Sigmoid colon (tissue), 6 donors: ENCODE measurements at regions not wholly inside any gene's neighbourhood (a gene's known extent, or its start where the extent isn't known, plus 50 kb on each side); places are given as distances from the start of the nearest gene placed in this dataset.

Experiments used
- DNase-seq: peaks from one replicate; pipeline ENCODE4 v3.0.0-alpha.2; 2019
- H3K27ac ChIP-seq, 4 donors: fragments of 200-600 bp; sonication (generic); one replicate each; pipeline ENCODE4 v1.5.1; 2016 to 2019; ENCODE audit warnings: mild to moderate bottlenecking in 1 of 4
- H3K27me3 ChIP-seq, 3 donors: fragments of 200-600 bp; sonication (generic); one replicate each; pipeline ENCODE4 v1.5.1; 2019; ENCODE audit warnings: mild to moderate bottlenecking in 1 of 3
- H3K36me3 ChIP-seq, 4 donors: fragments of 200-600 bp; sonication (generic); one replicate each; pipeline ENCODE4 v1.5.1; 2016 to 2019
- H3K4me1 ChIP-seq, 4 donors: fragments of 200-600 bp; sonication (generic); one replicate each; pipeline ENCODE4 v1.5.1; 2017 to 2019
- H3K4me3 ChIP-seq, 4 donors: fragments of 200-600 bp; sonication (generic); one replicate each; pipeline ENCODE4 v1.5.1; 2017 to 2019; ENCODE audit warnings: mild to moderate bottlenecking in 2 of 4, moderate library complexity in 1 of 4
- H3K9me3 ChIP-seq, 4 donors: fragments of 200-600 bp in 3 of 4; sonication (generic) in 3 of 4; one replicate each; pipeline versions ENCODE4 v1.5.1 to v1.6.1; 2013 to 2019
- CTCF ChIP-seq, 4 experiments: fragments of 450-650 bp in 3 of 4; fragments of 200-600 bp in 1 of 4; IDR thresholded peaks; one replicate each; pipeline ENCODE4 v1.5.1; 2016 to 2019; ENCODE audit warnings: antibody characterized with exemption in 4 of 4, mild to moderate bottlenecking in 3 of 4, moderate library complexity in 2 of 4
- EP300 ChIP-seq, 4 donors: sonication (generic); formaldehyde crosslinking; IDR thresholded peaks; one replicate each; pipeline ENCODE4 v1.6.1; 2017; ENCODE audit warnings: antibody characterized with exemption in 4 of 4
- POLR2A ChIP-seq, 2 donors: fragments of 450-650 bp; IDR thresholded peaks; one replicate each; pipeline ENCODE4 v1.6.1; 2016; ENCODE audit warnings: antibody characterized with exemption in 2 of 2, mild to moderate bottlenecking in 2 of 2, moderate library complexity in 2 of 2
- POLR2AphosphoS5 ChIP-seq, 4 donors: sonication (generic); formaldehyde crosslinking; IDR thresholded peaks; one replicate each; pipeline ENCODE4 v1.6.1; 2017; ENCODE audit warnings: antibody characterized with exemption in 4 of 4
- WGBS, 2 donors: extraction: QIAGEN DNeasy Blood & Tissue Kit; methylation state at CpG; one replicate each; pipeline ENCODE4 v1.1.7; 2013; 5-methylcytosine and 5-hydroxymethylcytosine counted together
- intact Hi-C: fragments of 100-400 bp; cut with DNase I; formaldehyde crosslinking; loops from one replicate; pipeline ENCODE4 v1.15.1; 2023
- donor health status: healthy with polysubstance abuse.
- donor health status: healthy.

DNA sequence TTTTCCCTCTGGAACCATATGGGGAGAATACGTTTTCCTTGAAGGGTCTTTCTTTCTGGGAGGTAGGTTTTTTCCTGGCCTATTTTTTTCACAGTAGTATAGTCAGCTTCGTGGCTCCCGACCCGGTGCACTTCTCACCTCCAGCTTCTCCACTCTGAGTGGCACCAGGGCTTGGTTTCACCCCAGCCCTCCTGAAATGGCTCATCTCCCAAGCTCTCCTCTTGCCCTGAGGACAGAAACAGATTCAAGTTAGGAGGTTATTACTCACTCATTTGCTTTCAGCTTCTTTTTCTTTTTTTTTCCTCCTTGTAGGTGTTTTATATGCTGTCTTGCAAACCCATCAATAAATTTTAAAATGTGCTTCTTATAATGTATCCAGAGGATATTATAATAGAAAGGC lies 199.3 kb downstream of the RFC3 start:
- Histone ChIP-seq H3K36me3 (no peaks in the 10 kb centered on the region), H3K9me3 (peaks cover 0 to 6% (median 4%) of the 10 kb centered on the region in 4 donors), H3K27ac (no peak overlapping the region), H3K4me3 (no peak overlapping the region), H3K4me1 (no peaks in the 10 kb centered on the region), H3K27me3 (no peaks in the 10 kb centered on the region)
- DNase-seq: no peak
- WGBS, 2 donors: 67 to 70% methylated on average over 4 of the region's 4 CpGs
- intact Hi-C loops: no loop called here
- no peak for TF ChIP-seq POLR2AphosphoS5 (IDR thresholded peaks at IDR 0.05)
- TF ChIP-seq EP300 (IDR thresholded peaks at IDR 0.05): no peak
- TF ChIP-seq POLR2A (IDR thresholded peaks at IDR 0.05): no peak
- TF ChIP-seq CTCF (IDR thresholded peaks at IDR 0.05): no peak

GRCh38 chr13:34019870-34020269 lies 201.9 kb downstream of the RFC3 start:
- WGBS, 2 donors: 12 to 49% methylated on average over 6 of the region's 6 CpGs
- H3K36me3 ChIP-seq: no peaks in the 10 kb centered on the region
- no peak overlapping the region for H3K4me3 ChIP-seq
- no peaks in the 10 kb centered on the region for H3K27me3 ChIP-seq
- H3K27ac ChIP-seq: no peak overlapping the region
- H3K4me1 ChIP-seq: no peaks in the 10 kb centered on the region
- intact Hi-C loops: no loop called here
- peaks cover 0 to 6% (median 4%) of the 10 kb centered on the region in 4 donors for H3K9me3 ChIP-seq
- DNase-seq: no peak
- TF ChIP-seq POLR2AphosphoS5 (IDR thresholded peaks at IDR 0.05) (no peak), EP300 (IDR thresholded peaks at IDR 0.05) (no peak), POLR2A (IDR thresholded peaks at IDR 0.05) (no peak), CTCF (IDR thresholded peaks at IDR 0.05) (no peak)

GRCh38 chr13:34020388-34020787 lies 202.4 kb downstream of the RFC3 start:
- Histone ChIP-seq H3K36me3 (no peaks in the 10 kb centered on the region), H3K27me3 (no peaks in the 10 kb centered on the region), H3K4me3 (no peak overlapping the region), H3K4me1 (no peaks in the 10 kb centered on the region), H3K9me3 (peaks cover 0 to 6% (median 4%) of the 10 kb centered on the region in 4 donors), H3K27ac (no peak overlapping the region)
- intact Hi-C loops: no loop called here
- TF ChIP-seq CTCF (IDR thresholded peaks at IDR 0.05) (no peak), POLR2A (IDR thresholded peaks at IDR 0.05) (no peak), POLR2AphosphoS5 (IDR thresholded peaks at IDR 0.05) (no peak), EP300 (IDR thresholded peaks at IDR 0.05) (no peak)
- DNase-seq: no peak
- 55 to 69% methylated on average over 3 of the region's 3 CpGs for WGBS, 2 donors

- no peaks in the 10 kb centered on the region for H3K36me3 ChIP-seq
- TF ChIP-seq POLR2AphosphoS5 (IDR thresholded peaks at IDR 0.05) (no peak), EP300 (IDR thresholded peaks at IDR 0.05) (no peak), CTCF (IDR thresholded peaks at IDR 0.05) (no peak), POLR2A (IDR thresholded peaks at IDR 0.05) (no peak)
- DNase-seq: no peak
- no peaks in the 10 kb centered on the region for H3K4me1 ChIP-seq
- H3K27ac ChIP-seq: no peak overlapping the region
- intact Hi-C loops: no loop called here
- H3K27me3 ChIP-seq: no peaks in the 10 kb centered on the region
- no peak overlapping the region for H3K4me3 ChIP-seq
- H3K9me3 ChIP-seq: peaks cover 0 to 6% (median 4%) of the 10 kb centered on the region in 4 donors
Observed at GRCh38 chr13:34021619-34022018, 203.7 kb downstream of the RFC3 start.

DNA sequence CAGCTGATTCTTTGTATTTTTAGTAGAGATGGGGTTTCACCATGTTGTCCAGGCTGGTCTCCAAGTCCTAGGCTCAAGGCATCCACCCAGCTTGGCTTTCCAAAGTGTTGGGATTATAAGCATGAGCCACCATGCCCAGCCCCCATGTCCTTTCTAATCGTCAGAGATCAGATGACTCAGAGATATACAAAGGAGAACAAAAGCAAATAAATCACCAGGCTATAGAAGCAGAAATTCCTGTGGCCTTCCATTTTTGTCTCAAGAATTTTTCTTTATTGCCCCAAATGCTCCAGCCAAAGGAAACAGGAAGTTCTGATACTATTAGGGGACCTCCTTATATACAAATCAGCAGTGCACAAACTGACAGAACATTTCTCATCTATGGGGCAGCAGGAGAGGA lies 207.8 kb downstream of the RFC3 start:
- Histone ChIP-seq H3K27me3 (no peaks in the 10 kb centered on the region), H3K4me3 (no peak overlapping the region)
- intact Hi-C loops: no loop called here

More for the DNA sequence above, 207.8 kb downstream of the RFC3 start:
- peaks cover 0 to 6% (median 4%) of the 10 kb centered on the region in 4 donors for H3K9me3 ChIP-seq
- DNase-seq: no peak
- H3K27ac ChIP-seq: no peak overlapping the region
- H3K4me1 ChIP-seq: no peaks in the 10 kb centered on the region
- H3K36me3 ChIP-seq: no peaks in the 10 kb centered on the region
- TF ChIP-seq CTCF (IDR thresholded peaks at IDR 0.05): no peak
- no peak for TF ChIP-seq POLR2A (IDR thresholded peaks at IDR 0.05)
- TF ChIP-seq EP300 (IDR thresholded peaks at IDR 0.05): no peak
- WGBS, 2 donors: 22 to 30% methylated on average over 1 of the region's 1 CpG
